ENCODE measurements at regions not wholly inside any gene's neighbourhood (a gene's known extent, or its start where the extent isn't known, plus 50 kb on each side); places are given as distances from the start of the nearest gene placed in this dataset.
"Not testable (repeated sequence)": the region's sequence is repeated elsewhere in the genome, so short reads cannot be mapped to it uniquely, and the experiment has no call there.

- no peak for DNase-seq
Measured at GRCh38 chr12:131379738-131380137, 331.2 kb upstream of the SFSWAP start.

DNA sequence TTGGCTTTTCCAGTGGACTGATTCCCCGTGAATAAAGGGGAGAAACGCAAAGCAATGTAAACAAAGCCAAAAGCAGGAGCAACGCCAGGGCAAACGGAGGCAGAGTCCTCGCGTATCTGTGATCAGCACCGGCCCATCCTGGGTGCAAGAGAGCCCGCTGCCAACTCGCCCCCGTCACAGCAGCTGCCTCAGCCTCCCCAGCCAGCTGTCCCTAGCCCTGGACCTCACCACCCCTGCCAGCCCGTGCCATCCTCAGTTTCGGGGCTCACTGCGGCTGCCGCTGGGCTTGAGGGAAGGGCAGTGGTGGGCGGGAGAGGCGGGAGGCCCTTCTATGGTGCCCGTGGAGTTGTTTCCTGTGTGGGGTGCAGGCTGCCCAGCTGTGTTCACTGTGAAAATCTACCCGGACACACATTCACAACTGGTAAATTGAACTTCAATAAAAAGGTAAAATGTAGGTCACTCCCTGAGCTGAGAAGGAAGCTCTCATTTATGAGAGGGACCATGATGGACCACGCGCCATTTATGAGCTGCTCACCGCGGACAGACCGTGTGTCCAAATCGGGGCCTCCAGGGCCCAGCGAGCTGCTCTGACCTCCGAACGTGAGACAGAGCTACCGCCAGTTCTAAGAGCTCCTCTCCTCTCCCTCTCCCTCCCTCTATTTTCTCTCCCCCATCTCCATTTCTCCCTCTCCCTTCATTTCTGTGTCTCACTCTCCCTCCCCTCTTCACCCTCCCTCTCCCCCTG, 330.5 kb upstream of the SFSWAP start:
- DNase-seq = no peak

- no peak for DNase-seq
Measured at GRCh38 chr12:131380965-131381705, 329.8 kb upstream of the SFSWAP start.

DNA sequence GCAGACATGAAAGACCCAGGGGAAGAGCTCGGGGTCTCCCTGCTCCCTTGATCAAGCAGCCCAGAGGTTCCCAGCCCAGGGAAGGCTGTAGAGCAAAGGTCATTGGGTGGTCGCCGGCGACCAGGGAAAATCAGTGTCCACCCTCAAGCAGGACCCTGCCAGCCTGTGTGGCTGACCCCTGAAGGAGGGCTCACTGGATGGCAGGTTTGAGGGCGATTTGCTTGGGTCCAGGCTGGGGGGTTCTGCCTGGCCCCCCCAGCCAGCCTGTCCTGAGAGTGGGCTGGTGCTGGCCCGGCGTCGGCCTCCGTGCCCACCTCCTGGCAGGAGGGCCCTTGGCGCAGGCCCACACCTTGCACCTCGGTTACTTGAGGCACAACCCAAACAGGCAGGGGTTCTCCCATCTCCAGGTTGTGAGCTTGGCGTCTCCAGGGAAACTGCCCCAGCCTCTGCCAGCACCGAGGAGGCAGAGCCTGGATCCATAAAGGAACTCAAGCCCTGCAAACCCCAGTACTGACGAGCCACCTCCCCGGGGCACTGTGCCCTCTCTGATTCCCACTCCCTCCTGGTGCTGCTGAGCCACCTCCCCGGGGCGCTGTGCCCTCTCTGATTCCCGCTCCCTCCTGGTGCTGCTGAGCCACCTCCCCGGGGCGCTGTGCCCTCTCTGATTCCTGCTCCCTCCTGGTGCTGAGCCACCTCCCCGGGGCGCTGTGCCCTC, 329.0 kb upstream of the SFSWAP start:
- no peak for DNase-seq

DNA sequence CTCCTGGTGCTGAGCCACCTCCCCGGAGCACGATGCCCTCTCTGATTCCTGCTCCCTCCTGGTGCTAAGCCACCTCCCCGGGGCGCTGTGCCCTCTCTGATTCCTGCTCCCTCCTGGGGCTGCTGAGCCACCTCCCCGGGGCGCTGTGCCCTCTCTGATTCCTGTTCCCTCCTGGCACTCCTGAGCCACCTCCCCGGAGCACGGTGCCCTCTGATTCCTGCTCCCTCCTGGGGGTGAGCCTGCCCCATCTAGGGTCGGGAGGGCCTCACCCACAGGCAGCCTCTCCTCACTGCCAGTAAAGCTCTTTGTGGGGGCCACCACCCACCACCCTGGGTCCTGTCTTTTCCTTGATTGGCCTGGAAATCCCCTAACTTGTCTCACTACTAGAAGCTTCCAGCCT, 327.6 kb upstream of the SFSWAP start:
- no peak for DNase-seq

DNA sequence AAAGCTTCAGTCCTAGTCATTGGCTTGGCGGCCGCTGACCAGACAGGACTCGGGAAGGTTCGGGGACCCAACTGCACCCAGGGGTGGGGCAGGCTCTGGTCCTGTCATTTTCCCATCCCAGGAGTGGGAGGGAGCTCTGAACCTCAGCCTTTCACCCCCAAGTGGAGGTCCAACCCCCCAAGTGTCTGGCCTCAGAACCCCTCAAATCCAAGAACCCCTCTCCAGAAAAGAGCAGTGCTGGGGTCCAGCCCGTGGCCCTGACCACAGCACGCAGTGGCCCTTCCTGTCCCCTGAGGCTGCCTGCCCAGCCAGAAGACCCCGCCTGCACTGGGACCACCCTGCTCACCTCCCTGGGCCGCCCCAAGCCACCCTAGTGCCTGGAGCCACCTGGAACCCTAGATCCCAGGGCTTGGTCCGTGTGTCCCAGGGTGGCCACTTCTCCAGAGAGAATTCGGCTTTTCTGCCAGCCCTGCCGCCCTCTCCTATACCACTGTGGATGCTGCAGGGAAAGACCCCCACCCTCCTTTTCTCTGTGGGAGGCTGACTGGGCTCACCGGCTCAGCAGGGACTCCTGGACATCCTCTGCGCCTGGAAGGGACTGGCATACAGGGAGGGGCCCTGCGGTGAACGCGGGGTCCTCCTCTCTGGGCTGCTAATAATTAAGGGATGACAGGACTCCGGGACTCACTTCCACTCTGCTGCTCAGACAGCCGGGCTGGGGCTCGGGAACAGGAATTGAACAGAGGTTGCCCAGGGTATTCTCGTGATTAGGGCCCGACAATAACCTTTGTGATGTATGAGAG, 326.9 kb upstream of the SFSWAP start:
- DNase-seq = no peak

- no peak for DNase-seq
Measured at GRCh38 chr12:131384544-131384855, 326.4 kb upstream of the SFSWAP start.

DNA sequence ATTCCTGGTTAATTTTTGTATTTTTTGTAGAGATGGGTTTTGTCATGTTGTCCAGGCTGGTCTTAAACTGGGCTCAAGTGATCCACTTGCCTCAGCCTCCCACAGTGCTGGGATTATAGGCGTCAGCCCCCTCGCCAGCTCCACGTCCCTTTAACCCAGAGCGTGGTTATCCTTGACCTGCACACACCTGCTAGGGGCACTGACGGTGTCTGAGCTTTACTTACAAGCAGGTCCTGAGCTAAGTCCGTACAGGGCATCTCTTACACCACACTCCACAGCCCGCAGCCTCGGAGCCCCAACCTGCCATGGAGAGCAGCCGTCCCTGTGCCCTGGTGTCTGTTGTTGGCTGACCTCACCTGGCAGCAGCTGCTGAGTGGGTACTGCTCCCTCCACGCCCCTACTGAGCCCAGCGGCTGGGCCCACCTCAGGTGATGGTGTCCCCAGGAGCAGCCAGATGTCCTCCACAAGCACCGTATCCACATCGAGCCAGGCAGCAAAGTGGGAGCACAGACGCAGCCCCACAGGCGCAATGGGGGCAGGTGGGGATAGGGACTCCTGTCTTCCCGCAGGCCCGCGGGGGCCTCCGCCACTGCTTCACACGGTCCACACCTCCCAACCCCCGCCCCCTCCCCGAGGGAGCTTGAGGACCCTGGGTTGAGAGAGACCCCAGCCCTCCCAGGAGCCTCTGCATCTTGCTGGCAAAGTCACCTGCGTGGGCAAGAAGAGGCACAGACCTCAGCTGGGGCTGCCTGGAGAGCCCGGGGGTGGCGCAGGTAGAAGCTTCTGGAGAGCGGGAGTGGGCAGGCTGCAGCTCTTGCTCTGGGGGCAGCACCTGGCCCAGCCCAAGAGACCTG, 325.4 kb upstream of the SFSWAP start:
- DNase-seq = no peak

GRCh38 chr12:131386167-131386521, 324.7 kb upstream of the SFSWAP start:
- no peak for DNase-seq

- no peak for DNase-seq
Measured at GRCh38 chr12:131386781-131387180, 324.1 kb upstream of the SFSWAP start.

- DNase-seq = no peak
Measured at GRCh38 chr12:131387281-131388163, 323.4 kb upstream of the SFSWAP start.

DNA sequence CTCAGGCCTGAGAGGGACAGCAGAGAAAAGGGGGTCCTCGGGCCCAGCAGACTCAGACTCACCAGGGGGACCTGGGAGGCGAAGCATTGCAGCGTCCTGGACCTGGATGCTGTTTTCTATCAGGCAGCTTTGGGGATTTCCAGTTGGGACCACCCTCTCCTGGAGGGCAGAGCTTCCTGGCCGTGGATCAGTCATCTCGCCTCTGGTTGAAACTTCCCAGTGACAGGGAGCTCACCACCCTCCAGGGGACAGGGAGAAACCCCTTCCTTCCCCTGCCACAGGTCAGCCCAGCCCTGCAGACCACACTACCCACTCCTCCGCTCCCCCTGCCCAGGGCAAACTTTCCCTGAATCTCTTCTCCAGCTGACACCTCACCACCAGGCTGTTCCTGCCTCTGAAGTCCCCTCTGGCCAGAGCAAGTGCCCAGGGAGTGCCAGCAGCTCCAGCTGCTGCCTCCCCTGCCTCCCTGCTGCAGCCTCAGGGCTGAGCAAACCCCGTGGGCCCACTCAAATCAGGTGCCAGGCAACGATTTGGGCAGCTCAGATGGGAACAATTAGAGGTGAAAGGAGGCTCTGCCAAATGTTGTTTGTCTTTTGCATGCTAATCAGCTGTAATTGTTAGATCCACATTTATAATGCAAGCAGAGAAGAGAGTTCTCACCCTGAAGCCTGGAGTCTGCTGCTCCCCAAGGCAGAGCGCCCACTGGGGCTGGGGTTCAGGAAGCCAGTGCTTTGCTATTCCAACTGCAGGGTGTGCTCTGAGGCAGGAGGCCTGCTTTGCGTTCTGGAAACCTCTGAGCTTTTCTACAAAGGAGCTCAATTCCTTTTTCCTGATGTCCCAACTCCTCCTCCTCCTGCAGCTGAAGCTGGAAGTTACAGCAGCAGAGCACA, 322.5 kb upstream of the SFSWAP start:
- not testable (repeated sequence) for DNase-seq

DNA sequence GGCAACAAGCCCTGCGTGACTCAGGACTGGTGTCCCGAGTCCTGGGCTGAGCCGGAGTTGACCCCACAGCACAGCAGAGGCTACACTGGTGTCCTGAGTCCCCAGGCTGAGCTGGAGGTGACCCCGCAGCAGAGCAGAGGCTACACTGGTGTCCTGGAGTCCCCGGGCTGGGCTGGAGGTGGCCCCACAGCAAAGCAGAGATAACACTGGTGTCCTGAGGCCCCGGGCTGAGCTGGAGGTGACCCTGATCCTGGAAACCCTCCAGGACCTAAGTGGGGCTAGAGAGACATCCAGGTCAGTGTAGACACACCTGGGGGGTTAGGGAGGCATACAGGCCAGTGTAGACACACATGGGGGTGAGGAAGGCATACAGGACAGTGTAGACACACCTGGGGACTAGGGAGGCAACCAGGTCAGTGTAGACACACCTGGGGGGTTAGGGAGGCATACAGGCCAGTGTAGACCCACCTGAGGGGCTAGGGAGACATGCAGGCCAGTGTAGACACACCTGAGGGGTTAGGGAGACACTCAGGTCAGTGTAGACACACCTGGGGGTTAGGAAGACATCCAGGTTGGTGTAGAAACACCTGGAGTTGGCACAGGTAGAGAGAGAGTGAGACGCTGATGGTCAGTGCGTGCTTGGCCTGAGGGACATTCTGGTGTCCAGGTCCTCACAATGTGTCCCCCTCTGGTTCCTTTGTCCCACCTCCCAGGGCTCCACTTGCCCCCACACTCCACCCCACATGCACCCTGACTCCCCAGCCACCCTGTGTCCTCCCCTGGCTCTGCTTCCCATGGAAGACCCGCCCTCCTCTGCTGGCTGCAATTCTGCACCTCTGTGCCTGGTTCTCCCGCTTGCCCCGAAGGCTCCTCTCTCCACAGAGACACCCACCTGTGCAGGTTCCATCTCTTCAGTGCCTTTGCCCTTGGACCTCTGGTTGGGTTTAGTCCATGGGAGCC, 321.6 kb upstream of the SFSWAP start:
- DNase-seq = no peak

GRCh38 chr12:131390412-131391334, 320.2 kb upstream of the SFSWAP start:
- DNase-seq = peak; percentile 5

DNA sequence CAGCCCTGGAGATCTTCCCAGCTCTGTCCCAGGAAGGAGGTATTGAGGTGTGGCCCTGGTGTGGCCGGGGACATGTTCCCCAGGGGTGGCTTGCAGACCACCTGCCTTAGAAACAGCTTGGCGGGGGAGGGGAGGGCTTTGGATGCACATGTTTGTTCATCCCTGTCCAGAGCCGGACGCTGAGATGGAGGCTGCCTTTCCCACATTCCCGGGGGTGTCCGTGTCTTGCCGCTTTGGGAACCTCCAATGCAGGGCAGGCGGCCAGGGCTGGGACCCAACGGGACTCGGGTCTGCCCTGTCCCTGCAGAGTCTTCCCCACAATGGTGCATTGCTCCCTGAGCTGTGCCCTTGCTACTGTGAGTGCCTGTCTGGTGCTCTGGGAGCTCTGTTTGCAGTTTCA, 319.5 kb upstream of the SFSWAP start:
- DNase-seq = no peak

DNA sequence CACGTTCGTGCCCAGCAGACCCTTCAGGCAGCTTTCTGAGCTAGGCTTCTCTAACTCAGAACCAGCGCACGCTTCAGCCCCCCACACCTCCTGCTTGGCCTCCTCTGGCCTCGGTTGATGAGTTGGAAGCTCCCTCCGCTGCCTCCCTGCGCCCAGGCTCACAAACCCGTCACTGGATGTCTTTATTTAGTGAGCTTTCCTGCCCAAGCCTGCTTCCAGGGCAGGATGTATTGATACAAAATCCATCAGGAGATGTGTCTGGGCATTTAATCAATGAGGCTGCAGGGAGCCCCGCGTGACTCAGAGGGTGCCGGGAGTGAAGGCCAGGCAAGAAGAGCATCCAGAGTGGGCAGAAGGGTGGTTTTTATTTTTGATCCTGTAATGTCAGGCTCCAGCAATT, 316.1 kb upstream of the SFSWAP start:
- not testable (repeated sequence) for DNase-seq

DNA sequence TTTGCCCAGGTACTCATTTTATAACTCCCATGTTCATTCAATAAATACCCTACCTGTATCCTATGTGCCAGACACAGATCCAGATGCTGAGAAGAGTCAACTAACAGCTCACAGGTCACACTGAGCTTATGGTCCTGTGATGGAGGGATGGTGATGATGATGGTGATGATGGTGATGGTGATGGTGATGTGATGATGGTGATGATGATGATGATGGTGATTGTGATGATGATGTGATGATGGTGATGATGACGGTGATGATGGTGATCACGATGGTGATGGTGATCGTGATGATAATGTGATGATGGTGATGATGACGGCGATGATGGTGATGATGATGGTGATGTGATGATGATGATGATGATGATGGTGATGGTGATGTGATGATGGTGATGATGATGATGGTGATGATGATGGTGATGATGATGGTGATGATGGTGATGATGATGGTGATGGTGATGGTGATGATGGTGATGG, 315.6 kb upstream of the SFSWAP start:
- DNase-seq = not testable (repeated sequence)
